OCI-LY7 (cell line): ENCODE measurements at regions not wholly inside any gene's neighbourhood (a gene's known extent, or its start where the extent isn't known, plus 50 kb on each side); places are given as distances from the start of the nearest gene placed in this dataset.
"Not testable (repeated sequence)": the region's sequence is repeated elsewhere in the genome, so short reads cannot be mapped to it uniquely, and the experiment has no call there.

Experiments
- EZH2phosphoT487 ChIP-seq: fragments of 200-600 bp; sonication (generic); IDR thresholded peaks from 2 replicates; pipeline ENCODE4 v1.6.1; 2018; ENCODE audit warnings: low read depth, borderline replicate concordance, mild to moderate bottlenecking, mixed run types, antibody characterized with exemption, low read length, moderate library complexity, mixed read lengths
- TF ChIP-seq, protein P1 (sequence below): fragments of 200-600 bp; sonication (generic); conservative IDR thresholded peaks from 2 replicates; pipeline ENCODE4 v1.5.1; 2014; ENCODE audit warnings: mild to moderate bottlenecking, antibody characterized with exemption, low read length, moderate library complexity, mixed read lengths

DNA sequence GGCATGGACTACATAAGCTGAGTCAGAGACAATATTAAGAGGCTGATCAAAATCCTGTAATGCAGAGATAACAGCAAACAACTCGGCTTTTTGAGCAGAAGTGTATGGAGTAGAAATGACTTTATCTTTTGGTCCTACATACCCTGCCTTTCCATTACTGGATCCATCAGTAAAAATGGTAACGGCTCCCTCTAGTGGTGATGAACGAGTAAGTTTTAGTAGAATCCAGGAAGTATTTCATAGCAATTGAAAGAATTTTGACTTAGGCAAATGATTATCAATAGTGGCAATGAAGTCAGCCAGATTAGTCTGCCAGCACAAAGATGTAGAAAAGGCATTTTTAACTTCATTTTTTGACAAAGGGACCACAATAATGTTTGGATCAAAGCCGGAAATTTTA lies 190.8 kb upstream of the RAI14 start:
- TF ChIP-seq, protein P1, sequence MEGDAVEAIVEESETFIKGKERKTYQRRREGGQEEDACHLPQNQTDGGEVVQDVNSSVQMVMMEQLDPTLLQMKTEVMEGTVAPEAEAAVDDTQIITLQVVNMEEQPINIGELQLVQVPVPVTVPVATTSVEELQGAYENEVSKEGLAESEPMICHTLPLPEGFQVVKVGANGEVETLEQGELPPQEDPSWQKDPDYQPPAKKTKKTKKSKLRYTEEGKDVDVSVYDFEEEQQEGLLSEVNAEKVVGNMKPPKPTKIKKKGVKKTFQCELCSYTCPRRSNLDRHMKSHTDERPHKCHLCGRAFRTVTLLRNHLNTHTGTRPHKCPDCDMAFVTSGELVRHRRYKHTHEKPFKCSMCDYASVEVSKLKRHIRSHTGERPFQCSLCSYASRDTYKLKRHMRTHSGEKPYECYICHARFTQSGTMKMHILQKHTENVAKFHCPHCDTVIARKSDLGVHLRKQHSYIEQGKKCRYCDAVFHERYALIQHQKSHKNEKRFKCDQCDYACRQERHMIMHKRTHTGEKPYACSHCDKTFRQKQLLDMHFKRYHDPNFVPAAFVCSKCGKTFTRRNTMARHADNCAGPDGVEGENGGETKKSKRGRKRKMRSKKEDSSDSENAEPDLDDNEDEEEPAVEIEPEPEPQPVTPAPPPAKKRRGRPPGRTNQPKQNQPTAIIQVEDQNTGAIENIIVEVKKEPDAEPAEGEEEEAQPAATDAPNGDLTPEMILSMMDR: peak; percentile 65
- not testable (repeated sequence) for TF ChIP-seq EZH2phosphoT487
